Breast epithelium (tissue), 3 donors: ENCODE measurements at regions not wholly inside any gene's neighbourhood (a gene's known extent, or its start where the extent isn't known, plus 50 kb on each side); places are given as distances from the start of the nearest gene placed in this dataset.
"Not testable (repeated sequence)": the region's sequence is repeated elsewhere in the genome, so short reads cannot be mapped to it uniquely, and the experiment has no call there.

ENCODE experiments used
- CTCF ChIP-seq, 3 donors: fragments of 450-650 bp; IDR thresholded peaks; one replicate each; pipeline ENCODE4 v1.5.1; 2016 to 2017; ENCODE audit warnings: antibody characterized with exemption in 3 of 3, mild to moderate bottlenecking in 3 of 3, moderate library complexity in 3 of 3
- POLR2A ChIP-seq: fragments of 450-650 bp; IDR thresholded peaks from one replicate; pipeline ENCODE4 v1.6.1; 2016; ENCODE audit warnings: antibody characterized with exemption, mild to moderate bottlenecking, moderate library complexity
- POLR2AphosphoS5 ChIP-seq, 3 donors: sonication (generic); formaldehyde crosslinking; IDR thresholded peaks; one replicate each; pipeline ENCODE4 v1.6.1; 2017; ENCODE audit warnings: antibody characterized with exemption in 3 of 3

GRCh38 chr2:55124682-55125081, 74.4 kb upstream of the RTN4 start:
- not testable (repeated sequence) for TF ChIP-seq CTCF (IDR thresholded peaks at IDR 0.05); POLR2AphosphoS5 (IDR thresholded peaks at IDR 0.05); POLR2A
